Limb (tissue), 2 donors: ENCODE measurements at regions not wholly inside any gene's neighbourhood (a gene's known extent, or its start where the extent isn't known, plus 50 kb on each side); places are given as distances from the start of the nearest gene placed in this dataset.

Experiments used
- DNase-seq, 2 donors: peaks; one replicate each; pipeline ENCODE4 v3.0.0-alpha.2; 2016; ENCODE audit errors: extremely low spot score in 2 of 2

DNA sequence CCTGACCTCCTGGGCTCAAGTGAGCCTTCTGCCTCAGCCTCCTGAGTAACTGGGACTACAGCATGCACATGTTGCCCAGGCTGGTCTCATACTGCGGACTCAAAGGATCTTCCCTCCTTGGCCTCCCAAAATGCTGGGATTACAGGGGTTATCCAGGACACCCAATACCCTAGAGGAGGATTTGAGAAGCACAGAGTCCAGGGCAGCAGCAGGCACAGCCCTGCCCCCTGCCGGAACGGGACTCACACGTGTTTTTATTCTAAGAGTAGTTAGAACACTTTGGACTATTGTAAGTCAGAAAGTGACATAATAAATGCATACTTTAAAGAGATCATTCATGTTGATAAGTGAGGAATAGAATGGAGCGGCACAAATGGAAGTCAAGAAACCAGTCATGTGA is 80.2 kb downstream of the C6orf118 start:
- DNase-seq = no peak

DNA sequence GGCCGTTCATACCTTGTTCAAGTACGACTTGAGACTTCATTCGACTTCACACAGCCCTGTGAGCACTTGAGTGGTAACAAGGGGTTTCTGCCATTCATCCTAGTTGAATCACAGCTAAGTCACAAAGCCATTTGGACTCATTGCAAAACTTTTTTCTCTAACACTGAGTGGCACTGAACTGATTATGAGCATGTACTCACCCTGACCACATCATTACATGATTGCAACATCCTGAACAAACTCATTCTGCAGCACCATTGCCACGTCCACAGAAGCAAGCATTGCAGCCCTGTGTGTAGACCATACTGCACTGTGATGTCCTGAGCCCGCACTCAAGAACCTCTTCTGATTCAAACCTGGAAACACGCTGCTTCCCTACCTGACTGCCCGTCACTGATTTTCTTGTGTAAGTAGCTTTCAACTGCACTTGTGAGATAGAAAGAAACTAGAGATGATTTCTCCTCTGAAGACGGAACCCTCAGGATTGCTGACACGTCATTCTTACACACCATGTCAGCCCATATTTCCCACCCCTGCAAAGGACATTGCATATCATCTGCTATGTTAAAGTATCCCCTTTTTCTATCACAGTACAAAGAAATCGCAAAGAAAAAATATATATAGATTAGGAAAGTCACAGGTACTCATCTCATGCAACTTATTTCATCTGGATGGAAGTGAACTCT is 81.6 kb downstream of the C6orf118 start:
- no peak for DNase-seq

DNA sequence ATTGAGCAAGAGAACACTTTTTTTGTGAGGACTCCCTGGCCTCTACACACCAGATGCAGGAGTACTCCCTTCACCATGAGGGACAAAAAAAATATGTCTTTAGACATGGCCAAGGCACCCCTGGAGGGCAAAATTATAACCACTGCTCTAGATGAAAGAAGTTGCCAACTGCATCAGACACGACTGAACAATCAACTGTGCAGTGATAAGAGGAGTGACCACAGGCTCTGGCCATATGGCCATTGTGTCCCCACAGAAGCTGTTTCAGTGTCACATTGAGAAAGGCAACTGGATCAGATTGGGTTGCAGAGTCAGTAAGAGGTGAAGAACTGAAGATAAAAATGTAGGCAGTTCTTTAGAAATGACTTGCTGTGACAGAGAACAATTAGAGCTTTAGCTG is 85.7 kb downstream of the C6orf118 start:
- no peak for DNase-seq

DNA sequence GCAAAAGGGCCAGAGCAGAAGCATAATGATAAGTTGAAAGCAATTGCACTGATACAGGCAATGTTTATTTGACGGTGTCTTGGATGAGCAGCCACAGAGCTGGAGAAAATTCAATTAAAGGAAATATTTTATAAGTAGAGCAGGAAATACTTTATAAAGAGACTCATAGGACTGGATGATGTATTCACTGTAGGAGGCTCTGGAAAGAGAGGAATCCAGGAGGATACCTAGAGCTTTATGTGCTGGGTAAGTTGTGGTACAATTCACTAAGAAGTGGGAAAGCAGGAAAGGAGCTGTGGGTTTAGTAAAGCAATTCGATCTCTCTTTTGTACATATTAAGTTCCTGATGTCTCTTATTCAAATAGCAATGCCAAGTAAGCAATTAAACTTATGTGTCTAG is 86.3 kb downstream of the C6orf118 start:
- DNase-seq = no peak

DNA sequence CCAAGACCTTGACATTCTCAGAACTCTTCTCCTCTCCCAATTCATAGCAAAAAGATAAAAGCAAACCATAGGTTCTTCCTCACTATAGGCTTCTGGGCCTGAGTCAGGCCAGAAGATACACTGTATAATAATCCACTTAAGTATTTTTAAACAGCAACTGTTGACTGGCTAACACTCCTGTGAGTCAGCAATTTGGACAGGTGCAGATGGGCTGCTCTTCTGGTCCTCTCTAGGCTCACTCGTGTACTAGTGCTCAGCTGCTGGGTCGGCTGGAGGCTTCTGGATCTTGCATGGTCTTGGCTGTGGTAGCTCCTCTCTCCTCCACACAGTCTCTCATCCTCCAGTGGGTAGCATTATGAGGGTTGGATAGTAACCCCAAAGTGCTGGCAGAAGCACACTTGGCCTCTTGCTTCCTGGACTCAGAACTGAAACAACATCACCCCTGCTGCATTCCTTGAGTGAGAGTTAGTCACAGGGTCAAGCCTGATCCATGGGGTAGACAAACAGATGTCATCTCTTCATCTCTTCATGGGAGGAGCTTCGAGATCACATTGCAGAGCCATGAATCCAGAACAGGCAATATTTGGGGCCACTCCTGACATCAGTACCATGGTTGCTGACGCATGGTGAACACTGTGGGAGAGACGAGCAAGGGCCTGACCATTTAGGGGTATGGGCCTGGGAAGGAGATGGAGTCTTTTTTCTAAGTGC is 86.9 kb downstream of the C6orf118 start:
- DNase-seq = no peak

DNA sequence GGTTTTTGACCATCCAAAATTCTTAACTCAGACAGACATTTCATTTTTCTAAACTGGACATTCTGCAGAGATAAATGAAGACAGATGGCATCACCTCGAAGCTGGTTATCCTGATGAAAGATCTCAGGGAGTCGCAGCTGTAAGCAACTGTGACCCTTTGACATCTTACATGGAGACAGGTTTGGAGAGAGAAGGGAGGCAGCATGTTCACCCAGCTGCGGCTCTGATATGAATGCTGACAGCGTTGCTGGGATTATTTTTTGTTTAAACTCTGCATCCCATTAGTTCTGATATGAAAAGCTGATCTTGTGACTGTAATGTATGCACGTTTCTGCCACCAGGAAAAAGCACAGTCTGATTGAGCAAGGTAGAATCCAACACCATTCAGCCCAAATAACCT is 89.4 kb downstream of the C6orf118 start:
- no peak for DNase-seq

DNA sequence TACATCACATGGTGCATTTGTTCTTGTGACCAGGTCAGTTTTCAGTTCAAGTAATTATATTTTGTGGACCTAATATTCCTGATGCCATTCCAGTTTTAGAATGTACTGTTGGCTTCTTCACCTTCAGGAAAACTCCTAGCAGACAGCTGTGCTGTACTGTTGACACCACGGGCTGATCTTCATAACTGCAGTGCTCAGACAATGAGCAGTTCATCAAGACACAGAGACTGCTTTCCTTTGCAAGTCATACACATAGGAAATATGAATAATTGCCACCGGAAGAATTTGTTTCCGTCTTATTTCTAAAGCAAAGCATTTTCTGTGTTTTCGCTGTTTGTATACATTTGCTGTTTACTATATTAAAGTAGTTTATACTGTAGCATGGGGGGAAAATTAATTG is 89.8 kb downstream of the C6orf118 start:
- DNase-seq = no peak

DNA sequence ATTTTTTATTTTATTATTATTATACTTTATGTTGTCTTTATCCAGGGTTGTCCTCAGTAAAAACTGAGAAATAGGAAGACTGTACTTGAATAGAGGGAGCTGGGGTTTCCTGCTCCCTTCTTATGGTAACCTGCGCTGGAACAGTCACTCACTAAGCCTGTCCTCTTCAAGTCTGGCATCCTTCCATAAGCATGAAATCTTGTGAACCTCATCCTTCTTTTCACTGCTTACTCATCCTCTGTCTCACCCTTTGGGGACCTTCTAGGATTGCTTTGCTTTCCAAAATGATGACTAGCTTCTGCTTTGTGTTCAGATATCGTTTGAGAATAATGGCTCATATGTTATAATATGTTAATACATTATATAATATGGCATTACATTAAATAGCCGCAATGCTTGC is 90.6 kb downstream of the C6orf118 start:
- no peak for DNase-seq

DNA sequence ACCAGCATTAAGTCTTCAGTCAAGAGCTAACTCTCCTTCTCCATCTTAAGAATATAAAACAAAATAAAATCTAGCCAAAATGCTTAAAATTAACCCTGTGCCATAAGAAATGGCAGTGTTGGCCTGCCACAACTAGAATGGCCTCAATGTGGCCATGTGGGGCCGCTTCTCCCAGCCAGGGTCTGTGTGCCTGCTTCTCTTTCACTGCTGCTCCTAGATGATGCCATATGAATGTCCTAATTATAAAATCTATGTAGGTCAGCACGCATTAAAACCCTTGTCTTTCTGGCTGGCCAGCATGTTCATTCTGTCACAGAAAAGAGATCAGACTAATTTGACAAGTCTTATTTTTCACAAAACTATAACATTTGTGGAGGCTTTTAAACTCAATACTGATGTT is 102.6 kb downstream of the C6orf118 start:
- DNase-seq = no peak

DNA sequence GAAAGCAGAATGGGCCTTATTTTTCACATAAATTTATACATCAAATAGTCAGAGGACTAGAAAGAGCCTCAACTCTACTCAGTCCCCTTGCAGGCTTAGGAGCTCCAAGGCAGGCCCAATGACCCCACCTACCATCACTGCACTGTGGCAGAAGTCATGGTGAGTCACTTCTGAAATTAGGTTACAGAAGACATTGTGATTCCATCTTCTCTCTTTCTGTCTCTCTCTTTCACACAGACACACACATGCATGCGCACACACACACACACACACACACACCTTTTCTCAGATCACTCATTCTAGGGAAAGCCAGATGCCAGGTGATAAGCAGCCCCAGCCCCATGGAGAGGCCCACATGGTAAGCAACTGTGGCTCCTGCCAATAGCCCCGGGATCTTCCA is 103.8 kb downstream of the C6orf118 start:
- no peak for DNase-seq

DNA sequence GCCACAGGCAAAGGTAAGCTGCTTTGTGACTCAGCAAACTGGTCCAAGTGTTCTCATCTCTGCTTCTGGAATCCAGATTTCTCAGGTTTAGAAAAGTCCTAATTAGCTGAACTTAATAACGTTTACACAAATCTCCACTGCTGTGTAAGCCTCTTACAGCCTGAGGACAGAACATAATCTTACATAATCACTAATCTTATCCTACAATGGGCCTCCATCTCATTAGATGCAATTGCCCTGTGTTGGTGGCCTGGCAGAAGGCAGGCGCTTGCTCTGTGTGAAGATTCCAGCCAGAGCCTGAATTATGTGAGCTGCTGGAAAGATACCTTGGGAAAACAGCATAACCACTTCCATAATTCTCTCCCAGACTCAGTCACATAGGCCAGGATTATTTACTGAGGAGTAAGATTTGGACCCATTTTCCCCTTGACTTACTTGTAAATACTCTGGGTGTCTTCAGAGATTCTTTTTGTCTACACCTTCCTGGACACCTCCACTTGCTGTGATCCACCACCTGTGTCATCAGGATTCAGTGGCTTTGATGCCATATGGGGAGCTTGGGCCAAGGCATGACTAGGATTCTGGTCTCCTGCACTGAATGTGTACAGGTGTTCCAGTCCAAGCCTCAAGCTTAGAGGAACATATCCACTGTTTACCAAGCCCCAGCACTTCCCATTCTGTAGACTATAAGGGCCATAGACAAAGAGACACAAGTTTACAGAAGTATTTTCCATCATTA is 104.4 kb downstream of the C6orf118 start:
- DNase-seq = no peak

DNA sequence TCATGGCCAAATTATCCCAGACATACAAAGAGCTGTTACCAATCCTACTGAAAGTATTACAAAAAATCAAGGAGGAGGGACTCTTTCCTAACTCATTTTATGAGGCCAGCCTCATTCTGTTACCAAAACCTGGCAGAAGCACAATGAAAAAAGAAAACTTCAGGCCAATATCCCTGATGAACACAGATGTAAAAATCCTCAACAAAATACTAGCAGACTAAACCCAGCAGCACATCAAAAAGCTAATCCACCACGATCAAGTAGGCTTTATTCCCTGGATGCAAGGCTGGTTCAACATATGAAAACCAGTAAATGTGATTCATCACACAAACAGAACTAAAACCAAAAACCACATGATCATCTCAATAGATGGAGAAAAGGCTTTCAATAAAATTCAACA is 109.2 kb downstream of the C6orf118 start:
- no peak for DNase-seq

DNA sequence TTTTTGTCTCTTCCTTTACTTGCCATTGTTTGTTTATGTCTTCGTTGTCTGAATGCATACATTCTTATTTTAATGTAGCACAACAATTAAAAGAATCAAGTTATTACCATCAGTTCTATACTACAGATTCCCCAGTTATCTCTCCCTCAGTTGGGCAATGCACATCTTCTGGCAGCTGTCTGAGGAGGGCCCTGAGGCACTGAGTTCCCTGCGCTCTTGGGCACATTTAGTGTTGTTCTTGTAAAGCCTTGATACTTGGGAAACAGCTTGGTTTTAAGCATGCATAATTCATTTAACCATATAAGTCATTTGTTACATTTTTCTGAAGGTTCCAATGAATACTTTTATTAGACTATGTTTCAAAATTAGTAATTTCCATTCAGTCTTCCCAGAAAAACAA is 117.9 kb downstream of the C6orf118 start:
- no peak for DNase-seq

DNA sequence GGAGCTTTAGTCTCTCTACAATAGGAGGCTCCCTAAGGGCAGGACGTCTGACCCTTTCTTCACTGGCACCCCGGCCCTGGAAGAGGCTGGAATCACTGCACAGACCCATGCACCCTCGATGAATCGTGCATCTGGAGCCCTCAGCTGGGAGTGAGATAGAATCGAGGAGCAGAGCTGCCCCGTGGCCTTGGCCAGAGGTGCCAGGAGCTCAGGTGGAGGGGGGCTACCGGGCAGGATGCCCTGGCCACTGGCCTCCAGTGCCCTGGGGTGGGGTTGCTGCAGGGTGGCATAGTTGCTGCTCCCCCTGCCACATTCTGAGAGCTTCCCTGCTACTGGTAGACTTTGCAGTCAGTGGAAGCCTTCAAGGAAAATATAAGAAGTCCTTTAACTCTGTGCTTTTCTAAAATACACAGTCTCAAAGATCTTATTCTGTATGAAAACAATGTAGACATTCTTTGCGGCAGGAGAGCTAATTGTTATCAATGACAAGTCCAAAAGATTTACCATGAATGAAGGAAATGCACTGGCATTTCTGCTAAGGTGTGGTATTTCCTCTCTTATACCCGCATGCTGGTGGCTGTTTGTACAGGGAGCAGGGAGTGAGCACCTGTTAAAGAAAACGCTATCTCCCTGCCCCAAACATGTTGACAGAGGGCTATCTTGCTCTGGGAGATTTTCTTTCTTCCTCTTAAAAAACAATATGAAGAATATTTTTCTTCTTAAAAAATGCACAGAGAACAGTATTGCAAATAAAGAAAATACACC is 122.8 kb downstream of the C6orf118 start:
- no peak for DNase-seq

DNA sequence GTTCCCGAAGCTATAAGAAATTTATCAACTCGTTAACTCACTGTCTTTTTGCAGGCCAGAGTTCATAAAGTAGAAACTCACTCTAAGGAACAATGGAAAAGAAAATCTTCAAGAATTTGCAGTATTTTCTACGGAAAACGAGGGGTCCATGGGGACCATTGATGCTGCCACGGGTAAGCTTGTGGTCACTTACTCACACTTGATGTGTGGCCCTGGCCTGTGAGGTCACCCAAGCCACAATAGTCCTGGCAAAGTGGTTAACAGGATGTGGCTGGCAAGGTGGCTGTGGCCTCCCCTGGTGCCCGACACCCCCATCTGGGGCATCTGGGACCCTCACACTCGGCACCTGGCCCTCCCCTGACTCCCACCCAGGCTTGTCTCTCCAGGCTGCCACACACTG is 123.4 kb downstream of the C6orf118 start:
- no peak for DNase-seq

DNA sequence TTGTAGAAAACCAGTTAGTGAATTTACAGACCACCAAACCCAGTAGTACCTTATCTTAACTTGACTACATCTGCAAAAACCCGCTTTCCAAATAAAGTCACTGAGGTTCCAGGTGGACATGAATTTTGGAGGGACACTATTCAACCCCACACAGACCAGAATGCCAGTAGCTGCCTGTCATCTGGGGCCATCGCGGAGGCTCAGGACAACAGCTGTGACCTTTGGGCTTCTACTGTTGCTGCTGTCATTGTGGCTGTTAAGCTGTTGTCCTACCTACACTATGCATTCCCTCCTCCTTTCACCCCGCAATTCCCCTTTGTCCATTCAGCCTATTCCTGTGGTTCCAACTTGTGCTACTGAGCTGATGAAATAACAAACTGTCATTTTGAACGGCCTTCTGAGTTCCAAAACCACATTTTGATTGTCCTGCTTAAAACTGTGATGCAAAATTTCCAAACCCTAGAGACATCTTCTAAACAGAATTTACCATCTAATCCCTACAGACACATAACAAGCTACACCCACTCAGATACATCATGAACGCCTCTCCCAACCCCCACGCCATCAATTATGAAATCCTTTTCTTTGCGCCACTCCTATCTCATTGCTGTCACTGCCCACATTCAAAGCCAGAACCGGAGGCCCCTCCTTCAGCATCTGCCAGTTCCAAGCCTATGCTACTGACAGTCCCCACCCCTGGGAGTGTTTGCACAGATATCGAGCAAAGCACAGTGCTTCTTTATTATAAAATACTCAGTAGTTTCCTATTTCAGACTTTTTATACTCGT is 125.0 kb downstream of the C6orf118 start:
- no peak for DNase-seq

DNA sequence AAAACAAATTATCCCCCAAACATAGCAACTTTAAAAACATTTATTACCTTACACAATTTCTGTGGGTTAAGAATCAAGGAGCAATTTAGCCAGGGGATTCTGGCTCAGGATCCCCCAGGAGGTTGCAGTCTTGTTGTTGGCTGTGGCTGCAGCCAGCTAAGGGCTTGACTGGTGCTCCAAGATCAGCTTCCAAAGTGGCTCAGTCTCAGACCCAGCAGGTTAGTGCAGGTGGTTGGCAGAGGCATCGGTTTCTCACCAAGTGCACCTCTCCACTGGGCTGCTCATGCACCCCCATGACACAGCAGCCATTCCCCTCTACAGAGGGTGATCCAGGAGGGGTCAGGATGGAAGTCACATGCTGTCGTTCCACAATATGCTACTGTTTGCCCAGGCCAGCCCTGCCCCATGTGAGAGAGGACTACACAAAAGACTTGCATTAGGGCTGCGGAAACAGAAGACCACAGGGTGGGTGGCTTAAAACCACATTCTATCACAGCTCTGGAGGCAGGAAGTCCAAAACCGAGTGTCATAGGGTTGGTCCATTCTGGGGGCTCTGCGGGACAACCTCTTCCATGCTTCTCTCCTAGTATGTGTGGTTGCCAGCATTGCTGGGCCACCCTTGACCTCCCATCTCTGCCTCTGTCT is 125.8 kb downstream of the C6orf118 start:
- no peak for DNase-seq

DNA sequence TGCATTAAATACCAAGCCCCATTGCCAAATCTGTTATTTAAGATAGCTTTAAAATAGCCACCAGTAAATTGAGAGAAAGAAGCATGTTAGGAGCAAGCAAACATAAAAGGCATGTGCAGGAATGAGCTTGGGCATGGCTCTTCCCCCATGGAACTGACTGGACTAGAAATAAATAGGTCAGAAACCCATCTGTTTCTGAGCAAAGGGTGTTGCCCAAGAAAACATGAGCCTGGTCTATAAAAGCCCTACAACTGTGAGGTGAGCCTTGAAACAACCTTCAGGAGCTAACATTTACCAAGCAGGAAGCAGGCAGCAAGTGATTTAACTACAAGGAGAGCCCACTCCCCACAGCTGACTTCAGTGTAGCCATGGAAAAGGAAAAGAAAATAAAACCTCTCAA is 126.3 kb downstream of the C6orf118 start:
- DNase-seq = no peak

DNA sequence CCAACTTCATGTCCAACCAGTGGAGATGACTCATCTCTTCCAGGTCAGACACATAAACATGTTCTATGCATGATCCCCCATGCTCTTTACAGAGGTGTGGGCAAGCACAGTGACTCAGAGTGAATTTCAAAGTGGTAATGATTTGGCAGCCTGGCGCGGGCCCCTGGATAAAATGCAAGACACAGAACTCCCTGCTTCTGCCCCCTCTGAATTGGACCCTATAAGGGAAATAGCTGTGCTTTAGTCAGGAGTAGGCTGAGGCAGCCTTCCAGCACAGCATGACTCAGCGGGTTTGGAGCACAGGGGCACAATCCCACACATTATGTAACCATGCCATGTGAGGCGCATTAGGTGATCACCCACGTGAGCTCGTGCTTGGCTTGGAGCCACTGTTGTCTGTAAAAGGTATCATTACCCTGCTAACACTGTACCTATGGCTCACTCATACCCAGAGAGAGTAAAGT is 127.4 kb downstream of the C6orf118 start:
- no peak for DNase-seq

DNA sequence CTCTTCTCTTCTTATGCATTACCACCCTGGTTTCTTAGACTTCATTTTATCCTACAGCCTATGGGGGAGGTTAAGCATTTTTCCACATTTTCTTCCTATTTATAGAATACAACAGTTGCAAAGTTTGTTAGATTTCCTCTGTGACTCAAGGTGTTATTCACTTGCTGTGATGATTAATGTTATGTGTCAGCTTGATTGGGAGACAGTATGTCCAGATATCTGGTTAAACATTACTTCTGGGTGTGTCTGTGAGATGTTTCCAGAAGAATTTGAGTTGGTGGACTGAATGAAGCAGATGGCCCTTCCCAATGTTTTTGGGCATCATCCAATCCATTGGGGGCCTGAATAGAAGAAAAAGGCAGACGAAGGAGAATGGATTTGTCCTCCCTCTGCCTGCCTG is 131.3 kb downstream of the C6orf118 start:
- no peak for DNase-seq

DNA sequence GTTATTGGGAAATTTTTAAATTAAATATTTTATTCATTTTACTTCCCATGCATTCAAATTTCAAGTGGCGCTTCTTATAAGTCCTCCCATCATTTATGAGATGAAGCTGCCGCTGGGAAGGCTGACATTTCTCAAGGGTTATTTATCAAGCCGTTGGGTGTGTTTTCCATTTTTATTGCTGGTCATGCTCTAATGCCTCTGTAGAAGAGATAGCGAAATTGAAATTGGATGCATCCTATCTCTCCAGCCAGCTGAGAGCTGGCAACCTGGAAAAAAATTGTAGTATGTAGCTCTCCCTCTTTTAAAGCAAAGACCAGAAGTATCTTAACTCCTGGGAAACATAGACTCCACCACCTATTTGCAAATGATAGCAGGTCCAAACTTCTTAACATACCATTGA is 135.9 kb downstream of the C6orf118 start:
- no peak for DNase-seq
